ENCODE measurements at regions not wholly inside any gene's neighbourhood (a gene's known extent, or its start where the extent isn't known, plus 50 kb on each side); places are given as distances from the start of the nearest gene placed in this dataset.

DNA sequence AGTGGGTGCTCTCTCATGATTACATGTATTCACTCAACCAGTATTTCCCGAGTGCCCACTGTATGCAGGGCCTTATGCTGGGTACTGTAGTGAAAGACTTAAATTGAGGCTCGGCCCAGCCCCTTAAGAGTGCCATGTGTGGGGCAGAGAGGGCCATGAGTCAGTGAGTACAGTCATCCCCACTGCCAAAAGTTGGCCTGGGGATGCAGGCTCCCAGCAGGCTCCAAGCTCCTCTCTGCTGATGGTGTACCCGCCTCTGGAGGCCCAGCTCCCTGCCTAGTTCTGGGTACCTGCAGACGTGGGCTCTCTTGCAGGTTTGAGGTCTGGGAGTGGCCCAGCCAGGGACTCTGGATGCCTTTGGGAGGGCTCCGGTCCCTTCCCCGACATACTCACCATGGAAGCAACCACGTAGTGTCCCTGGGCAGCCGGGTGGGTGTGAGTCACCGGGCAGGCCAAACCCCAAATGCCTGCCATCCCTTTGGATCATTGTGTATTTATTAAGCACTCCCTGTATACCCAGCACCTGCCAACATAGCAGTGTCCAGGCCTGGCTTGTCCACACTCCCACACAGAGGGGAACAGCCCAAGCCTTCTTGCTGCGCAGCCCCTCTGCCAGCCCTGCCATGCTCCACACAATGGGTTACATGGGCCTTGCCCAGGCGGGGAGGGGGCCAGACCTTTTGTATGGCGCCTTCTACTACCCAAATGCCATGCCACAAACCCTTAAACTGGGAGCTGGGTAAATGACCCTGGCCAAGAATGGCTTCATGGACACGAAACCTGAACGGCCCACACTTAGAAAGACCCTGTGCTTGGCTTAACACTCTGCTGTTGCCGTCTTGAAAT lies 153.6 kb downstream of the VEGFA start:
- Histone ChIP-seq H3K4me3 (ENCODE audit: low read depth in 2 of 2, low read length in 1 of 2) (no peak overlapping the region), H3K9me2 (no peaks in the 10 kb centered on the region), H3K27ac (ENCODE audit: low read depth in 2 of 2, low read length in 1 of 2) (peak overlapping the region; percentile 17 to 68; a peak in 1 of 4 replicates), H2AFZ (ENCODE audit: low read depth) (no peak overlapping the region), H3K9me3 (no peaks in the 10 kb centered on the region), H3K4me2 (peak overlapping the region; percentile 30; the same call in 1 of the 2 replicates), H4K20me1 (ENCODE audit: insufficient read depth) (no peaks in the 10 kb centered on the region), H3K27me3 (ENCODE audit: insufficient read depth) (no peaks in the 10 kb centered on the region), H3K9ac (no peak overlapping the region), H3K4me1 (ENCODE audit: control insufficient read depth in 1 of 2, insufficient read depth in 2 of 2, low read depth in 1 of 2, low read length in 1 of 2) (peaks cover 40 to 59% of the 10 kb centered on the region in 2 experiments), H3K79me2 (ENCODE audit: insufficient read depth) (no peaks in the 10 kb centered on the region), H3K36me3 (replicated peaks in 1 of 2; ENCODE audit: control insufficient read depth in 1 of 2, insufficient read depth in 2 of 2, low read length in 1 of 2) (no peaks in the 10 kb centered on the region), H3F3A (replicated peaks; ENCODE audit: insufficient read depth) (no peaks in the 10 kb centered on the region)
- WGBS (ENCODE audit: low lambda C conversion rate): 85% methylated on average over 7 of the region's 15 CpGs
- DNase-seq: no peak
- CTCF ChIA-PET: interaction anchor here (1.3 to 4.5 kb wide), 9 partner anchors 8 to 156 kb away, joined by 3 to 26 read pairs (median 5); no protein-coding TSS in a partner anchor
- POLR2A ChIA-PET: interaction anchor here (1.1 to 1.9 kb wide), 3 partner anchors 14 to 127 kb away, joined by 4 to 6 read pairs (median 5); no protein-coding TSS in a partner anchor
- TF ChIP-seq FOSL2 (IDR thresholded peaks at IDR 0.05; ENCODE audit: borderline replicate concordance, low read depth) (peak; percentile 73), TCF12 (IDR thresholded peaks at IDR 0.05) (peak; percentile 13; the same call in 1 of the 2 replicates), SMC3 (IDR thresholded peaks at IDR 0.05; ENCODE audit: low read depth, low read length) (no peak), CHD2 (IDR thresholded peaks at IDR 0.05; ENCODE audit: low read length, partially characterized antibody) (no peak)
- TF ChIP-seq, protein P1, sequence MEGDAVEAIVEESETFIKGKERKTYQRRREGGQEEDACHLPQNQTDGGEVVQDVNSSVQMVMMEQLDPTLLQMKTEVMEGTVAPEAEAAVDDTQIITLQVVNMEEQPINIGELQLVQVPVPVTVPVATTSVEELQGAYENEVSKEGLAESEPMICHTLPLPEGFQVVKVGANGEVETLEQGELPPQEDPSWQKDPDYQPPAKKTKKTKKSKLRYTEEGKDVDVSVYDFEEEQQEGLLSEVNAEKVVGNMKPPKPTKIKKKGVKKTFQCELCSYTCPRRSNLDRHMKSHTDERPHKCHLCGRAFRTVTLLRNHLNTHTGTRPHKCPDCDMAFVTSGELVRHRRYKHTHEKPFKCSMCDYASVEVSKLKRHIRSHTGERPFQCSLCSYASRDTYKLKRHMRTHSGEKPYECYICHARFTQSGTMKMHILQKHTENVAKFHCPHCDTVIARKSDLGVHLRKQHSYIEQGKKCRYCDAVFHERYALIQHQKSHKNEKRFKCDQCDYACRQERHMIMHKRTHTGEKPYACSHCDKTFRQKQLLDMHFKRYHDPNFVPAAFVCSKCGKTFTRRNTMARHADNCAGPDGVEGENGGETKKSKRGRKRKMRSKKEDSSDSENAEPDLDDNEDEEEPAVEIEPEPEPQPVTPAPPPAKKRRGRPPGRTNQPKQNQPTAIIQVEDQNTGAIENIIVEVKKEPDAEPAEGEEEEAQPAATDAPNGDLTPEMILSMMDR (IDR thresholded peaks at IDR 0.05): no peak

DNA sequence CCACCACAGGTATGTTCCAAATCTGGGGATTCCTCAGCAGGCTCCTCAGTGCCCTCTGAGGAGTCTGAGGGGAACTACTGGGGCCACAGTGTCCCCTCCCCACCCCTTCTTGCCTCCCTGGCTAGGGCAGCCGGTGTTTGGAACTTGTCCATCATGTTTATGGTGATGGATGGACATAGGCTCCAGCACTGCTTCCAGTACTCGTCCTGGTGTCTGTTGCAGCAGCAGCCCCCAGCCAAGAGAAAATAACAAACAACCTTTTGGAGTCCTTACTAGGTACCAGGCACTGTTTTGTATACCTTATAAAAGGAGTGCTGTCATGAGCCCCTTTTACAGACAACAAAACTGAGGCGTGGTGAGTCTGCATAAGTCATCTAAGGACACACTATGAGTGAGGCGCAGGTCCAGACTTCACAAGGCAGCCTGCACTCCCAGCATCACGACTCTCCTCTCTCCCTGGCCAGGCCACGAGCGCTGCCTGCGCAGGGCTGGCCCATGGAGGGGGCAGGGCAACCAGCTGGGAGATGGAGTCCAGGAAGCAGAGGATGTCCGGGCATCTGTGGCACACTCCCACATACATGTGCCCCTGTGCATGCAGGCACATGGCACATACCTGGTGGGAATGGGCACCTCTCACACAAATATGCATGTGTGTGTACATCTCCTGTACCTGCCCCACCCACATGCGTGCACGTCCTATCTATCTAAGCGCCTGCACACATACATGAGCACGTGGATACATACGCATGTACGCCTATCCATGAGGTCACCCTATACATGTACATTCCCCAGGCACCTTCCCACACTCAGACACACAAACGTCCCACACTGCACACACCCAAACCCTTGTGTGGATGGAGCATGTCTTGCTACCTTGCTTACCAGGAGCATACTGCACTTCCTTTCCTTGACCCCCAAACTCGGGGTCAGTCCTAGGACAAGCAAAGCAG lies 152.7 kb downstream of the VEGFA start:
- WGBS (ENCODE audit: low lambda C conversion rate): 94% methylated on average over 15 of the region's 17 CpGs
- POLR2A ChIA-PET: interaction anchor here (1.9 kb wide), 1 partner anchor 67 kb away, joined by 4 read pairs; no protein-coding TSS in a partner anchor
- no peaks in the 10 kb centered on the region for H4K20me1 ChIP-seq (ENCODE audit: insufficient read depth)

More for the DNA sequence above, 152.7 kb downstream of the VEGFA start:
- Histone ChIP-seq H3K79me2 (ENCODE audit: insufficient read depth) (no peaks in the 10 kb centered on the region), H3K9me2 (no peaks in the 10 kb centered on the region), H3K4me2 (0 out of 2 replicates have a peak overlapping the region, but pooled peaks have one; percentile 30), H3K9ac (no peak overlapping the region), H3F3A (replicated peaks; ENCODE audit: insufficient read depth) (no peaks in the 10 kb centered on the region), H3K27me3 (ENCODE audit: insufficient read depth) (no peaks in the 10 kb centered on the region), H3K27ac (ENCODE audit: low read depth in 2 of 2, low read length in 1 of 2) (0 out of 4 replicates have a peak overlapping the region, but pooled peaks have one; percentile 7 to 17), H3K36me3 (replicated peaks in 1 of 2; ENCODE audit: control insufficient read depth in 1 of 2, insufficient read depth in 2 of 2, low read length in 1 of 2) (no peaks in the 10 kb centered on the region), H3K4me1 (ENCODE audit: control insufficient read depth in 1 of 2, insufficient read depth in 2 of 2, low read depth in 1 of 2, low read length in 1 of 2) (peaks cover 35 to 55% of the 10 kb centered on the region in 2 experiments), H3K9me3 (no peaks in the 10 kb centered on the region), H2AFZ (ENCODE audit: low read depth) (no peak overlapping the region), H3K4me3 (ENCODE audit: low read depth in 2 of 2, low read length in 1 of 2) (no peak overlapping the region)
- DNase-seq: no peak
- TF ChIP-seq FOXM1 (IDR thresholded peaks at IDR 0.05; ENCODE audit: low read depth): no peak
- no peak for TF ChIP-seq GABPA (IDR thresholded peaks at IDR 0.05; ENCODE audit: low read depth)
- TF ChIP-seq YY1 (IDR thresholded peaks at IDR 0.05; ENCODE audit: low read depth): no peak
- TF ChIP-seq RAD21 (IDR thresholded peaks at IDR 0.05; ENCODE audit: low read length): no peak
- TF ChIP-seq, protein P2, sequence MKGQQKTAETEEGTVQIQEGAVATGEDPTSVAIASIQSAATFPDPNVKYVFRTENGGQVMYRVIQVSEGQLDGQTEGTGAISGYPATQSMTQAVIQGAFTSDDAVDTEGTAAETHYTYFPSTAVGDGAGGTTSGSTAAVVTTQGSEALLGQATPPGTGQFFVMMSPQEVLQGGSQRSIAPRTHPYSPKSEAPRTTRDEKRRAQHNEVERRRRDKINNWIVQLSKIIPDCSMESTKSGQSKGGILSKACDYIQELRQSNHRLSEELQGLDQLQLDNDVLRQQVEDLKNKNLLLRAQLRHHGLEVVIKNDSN (IDR thresholded peaks at IDR 0.05; ENCODE audit: borderline replicate concordance, low read depth): no peak
- TF ChIP-seq, protein P3, sequence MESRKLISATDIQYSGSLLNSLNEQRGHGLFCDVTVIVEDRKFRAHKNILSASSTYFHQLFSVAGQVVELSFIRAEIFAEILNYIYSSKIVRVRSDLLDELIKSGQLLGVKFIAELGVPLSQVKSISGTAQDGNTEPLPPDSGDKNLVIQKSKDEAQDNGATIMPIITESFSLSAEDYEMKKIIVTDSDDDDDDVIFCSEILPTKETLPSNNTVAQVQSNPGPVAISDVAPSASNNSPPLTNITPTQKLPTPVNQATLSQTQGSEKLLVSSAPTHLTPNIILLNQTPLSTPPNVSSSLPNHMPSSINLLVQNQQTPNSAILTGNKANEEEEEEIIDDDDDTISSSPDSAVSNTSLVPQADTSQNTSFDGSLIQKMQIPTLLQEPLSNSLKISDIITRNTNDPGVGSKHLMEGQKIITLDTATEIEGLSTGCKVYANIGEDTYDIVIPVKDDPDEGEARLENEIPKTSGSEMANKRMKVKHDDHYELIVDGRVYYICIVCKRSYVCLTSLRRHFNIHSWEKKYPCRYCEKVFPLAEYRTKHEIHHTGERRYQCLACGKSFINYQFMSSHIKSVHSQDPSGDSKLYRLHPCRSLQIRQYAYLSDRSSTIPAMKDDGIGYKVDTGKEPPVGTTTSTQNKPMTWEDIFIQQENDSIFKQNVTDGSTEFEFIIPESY (IDR thresholded peaks at IDR 0.05; ENCODE audit: borderline replicate concordance, low read depth): no peak
- TF ChIP-seq EZH2phosphoT487 (IDR thresholded peaks at IDR 0.05; ENCODE audit: borderline replicate concordance, low read depth): no peak
- TF ChIP-seq FOXJ3 (CRISPR knock-in tag; IDR thresholded peaks at IDR 0.05): no peak
- no peak for TF ChIP-seq MEF2A (IDR thresholded peaks at IDR 0.05; ENCODE audit: borderline replicate concordance, low read depth)
- no peak for TF ChIP-seq SMC3 (IDR thresholded peaks at IDR 0.05; ENCODE audit: low read depth, low read length)
- TF ChIP-seq, protein P4, sequence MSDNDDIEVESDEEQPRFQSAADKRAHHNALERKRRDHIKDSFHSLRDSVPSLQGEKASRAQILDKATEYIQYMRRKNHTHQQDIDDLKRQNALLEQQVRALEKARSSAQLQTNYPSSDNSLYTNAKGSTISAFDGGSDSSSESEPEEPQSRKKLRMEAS (IDR thresholded peaks at IDR 0.05; ENCODE audit: low read depth): no peak
- TF ChIP-seq JUND (IDR thresholded peaks at IDR 0.05): no peak
- no peak for TF ChIP-seq TAF1 (IDR thresholded peaks at IDR 0.05; ENCODE audit: borderline replicate concordance, low read depth, low read length)
- CTCF ChIA-PET: interaction anchor here (2.0 kb wide), 1 partner anchor 154 kb away, joined by 9 read pairs; no protein-coding TSS in a partner anchor

All from SK-N-SH (cell line).